GM12864 (cell line): ENCODE measurements at regions not wholly inside any gene's neighbourhood (a gene's known extent, or its start where the extent isn't known, plus 50 kb on each side); places are given as distances from the start of the nearest gene placed in this dataset.

Experiments
- DNase-seq: peaks from one replicate; pipeline ENCODE4 v3.0.0-alpha.2; 2011; ENCODE audit warnings: low read depth
- H3K4me3 ChIP-seq: 2 replicates; pipeline ENCODE4 v1.5.1; 2011; ENCODE audit warnings: mild to moderate bottlenecking, low read depth, low read length, control low read depth
- CTCF ChIP-seq: IDR thresholded peaks from 2 replicates; pipeline ENCODE4 v1.5.1; 2011; ENCODE audit warnings: low read depth, mild to moderate bottlenecking, moderate library complexity, low read length, control low read depth, inconsistent platforms; ENCODE audit errors: missing control alignments

- no peak for TF ChIP-seq CTCF
- DNase-seq: no peak
- no peak overlapping the region for H3K4me3 ChIP-seq
Observed at GRCh38 chr1:212205843-212206242, 79.4 kb upstream of the PPP2R5A start.

- no peak overlapping the region for H3K4me3 ChIP-seq
- DNase-seq: no peak
- TF ChIP-seq CTCF: no peak
Observed at GRCh38 chr1:212207118-212207517, 78.1 kb upstream of the PPP2R5A start.

GRCh38 chr1:212207822-212208520 is 77.2 kb upstream of the PPP2R5A start:
- no peak overlapping the region for H3K4me3 ChIP-seq

GRCh38 chr1:212208978-212209644 is 76.1 kb upstream of the PPP2R5A start:
- no peak overlapping the region for H3K4me3 ChIP-seq
- no peak for DNase-seq
- TF ChIP-seq CTCF: no peak

More at GRCh38 chr1:212207822-212208520, 77.2 kb upstream of the PPP2R5A start:
- TF ChIP-seq CTCF: no peak
- DNase-seq: no peak

- TF ChIP-seq CTCF: no peak
- no peak overlapping the region for H3K4me3 ChIP-seq
- no peak for DNase-seq
Observed at GRCh38 chr1:212211371-212211770, 73.8 kb upstream of the PPP2R5A start.

GRCh38 chr1:212212343-212212742 is 72.9 kb upstream of the PPP2R5A start:
- no peak for DNase-seq
- H3K4me3 ChIP-seq: no peak overlapping the region
- TF ChIP-seq CTCF: no peak

GRCh38 chr1:212212906-212213305 is 72.3 kb upstream of the PPP2R5A start:
- DNase-seq: no peak
- H3K4me3 ChIP-seq: no peak overlapping the region
- TF ChIP-seq CTCF: no peak
